ENCODE measurements at regions not wholly inside any gene's neighbourhood (a gene's known extent, or its start where the extent isn't known, plus 50 kb on each side); places are given as distances from the start of the nearest gene placed in this dataset.

GRCh38 chr20:8940326-8940725 is 128.6 kb upstream of the PLCB4 start:
- TF ChIP-seq EZH2phosphoT487 (IDR thresholded peaks at IDR 0.05; ENCODE audit: low read length), result no peak
- TF ChIP-seq, protein P1, sequence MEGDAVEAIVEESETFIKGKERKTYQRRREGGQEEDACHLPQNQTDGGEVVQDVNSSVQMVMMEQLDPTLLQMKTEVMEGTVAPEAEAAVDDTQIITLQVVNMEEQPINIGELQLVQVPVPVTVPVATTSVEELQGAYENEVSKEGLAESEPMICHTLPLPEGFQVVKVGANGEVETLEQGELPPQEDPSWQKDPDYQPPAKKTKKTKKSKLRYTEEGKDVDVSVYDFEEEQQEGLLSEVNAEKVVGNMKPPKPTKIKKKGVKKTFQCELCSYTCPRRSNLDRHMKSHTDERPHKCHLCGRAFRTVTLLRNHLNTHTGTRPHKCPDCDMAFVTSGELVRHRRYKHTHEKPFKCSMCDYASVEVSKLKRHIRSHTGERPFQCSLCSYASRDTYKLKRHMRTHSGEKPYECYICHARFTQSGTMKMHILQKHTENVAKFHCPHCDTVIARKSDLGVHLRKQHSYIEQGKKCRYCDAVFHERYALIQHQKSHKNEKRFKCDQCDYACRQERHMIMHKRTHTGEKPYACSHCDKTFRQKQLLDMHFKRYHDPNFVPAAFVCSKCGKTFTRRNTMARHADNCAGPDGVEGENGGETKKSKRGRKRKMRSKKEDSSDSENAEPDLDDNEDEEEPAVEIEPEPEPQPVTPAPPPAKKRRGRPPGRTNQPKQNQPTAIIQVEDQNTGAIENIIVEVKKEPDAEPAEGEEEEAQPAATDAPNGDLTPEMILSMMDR (IDR thresholded peaks at IDR 0.05; ENCODE audit: low read length), result no peak
